A673 (cell line): ENCODE measurements at regions not wholly inside any gene's neighbourhood (a gene's known extent, or its start where the extent isn't known, plus 50 kb on each side); places are given as distances from the start of the nearest gene placed in this dataset.

ENCODE experiments used
- BruUV-seq: library from RNA; stranded (reverse); fragments of 400-500 nt; replicated peaks from 2 replicates; lab custom pipeline; 2021; lab: Mats Ljungman, UMichigan
- CTCF ChIA-PET: fragments of 300-600 bp; sonication (Branson Sonifier 250); formaldehyde crosslinking; loops from one replicate; lab custom pipeline; 2022; ENCODE audit warnings: antibody characterized with exemption; lab: Charles Lee
- POLR2A ChIA-PET: fragments of 300-600 bp; sonication (Branson Sonifier 250); formaldehyde crosslinking; loops from one replicate; lab custom pipeline; 2022; ENCODE audit warnings: antibody characterized with exemption; ENCODE audit not compliant: low non-redundant PET; lab: Charles Lee
- DNase-seq: peaks from one replicate; pipeline ENCODE4 v3.0.0-alpha.2; 2015; ENCODE audit warnings: low spot score
- H3K27ac ChIP-seq: fragments of 200-600 bp; sonication (generic); 2 replicates; pipeline ENCODE4 v1.5.1; 2016; ENCODE audit warnings: mixed run types, low read depth, mild to moderate bottlenecking, mixed read lengths, antibody characterized with exemption, low read length; ENCODE audit not compliant: poor library complexity, severe bottlenecking
- H3K27me3 ChIP-seq: fragments of 200-600 bp; sonication (generic); replicated peaks from 2 replicates; pipeline ENCODE4 v1.6.1; 2017; ENCODE audit warnings: mixed run types, low read depth, mild to moderate bottlenecking, mixed read lengths, antibody characterized with exemption, low read length; ENCODE audit not compliant: insufficient read depth, poor library complexity
- H3K36me3 ChIP-seq: fragments of 200-600 bp; sonication (generic); 2 replicates; pipeline ENCODE4 v1.6.1; 2016; ENCODE audit warnings: mixed run types, mild to moderate bottlenecking, mixed read lengths, antibody characterized with exemption, low read length; ENCODE audit not compliant: insufficient read depth, poor library complexity, severe bottlenecking
- H3K4me1 ChIP-seq: fragments of 200-600 bp; sonication (generic); 2 replicates; pipeline ENCODE4 v1.6.1; 2017; ENCODE audit warnings: mixed run types, mild to moderate bottlenecking, mixed read lengths, antibody characterized with exemption, low read length; ENCODE audit not compliant: insufficient read depth, poor library complexity, severe bottlenecking
- H3K4me3 ChIP-seq: fragments of 200-600 bp; sonication (generic); 2 replicates; pipeline ENCODE4 v1.5.1; 2016; ENCODE audit warnings: low read depth, mixed run types, mild to moderate bottlenecking, mixed read lengths, low read length; ENCODE audit not compliant: poor library complexity, severe bottlenecking
- H3K9me3 ChIP-seq: fragments of 200-600 bp; sonication (generic); 2 replicates; pipeline ENCODE4 v1.6.1; 2016; ENCODE audit warnings: mixed run types, low read depth, mild to moderate bottlenecking, mixed read lengths, antibody characterized with exemption, low read length; ENCODE audit not compliant: poor library complexity, severe bottlenecking
- CTCF ChIP-seq: fragments of 300-800, 200-600 bp; sonication (generic); conservative IDR thresholded peaks from 2 replicates; pipeline ENCODE4 v1.5.1; 2017; ENCODE audit warnings: low read depth, mild to moderate bottlenecking, antibody characterized with exemption, low read length, moderate library complexity, mixed read lengths
- EZH2 ChIP-seq: fragments of 200-600 bp; sonication (generic); IDR thresholded peaks from 2 replicates; pipeline ENCODE4 v1.6.1; 2017; ENCODE audit warnings: borderline replicate concordance, low read depth, mild to moderate bottlenecking, mixed read lengths, antibody characterized with exemption, low read length; ENCODE audit not compliant: poor library complexity, severe bottlenecking
- intact Hi-C: fragments of 100-400 bp; cut with micrococcal nuclease; formaldehyde crosslinking; loops from one replicate; pipeline ENCODE4 v1.10.0; 2022; ENCODE audit not compliant: unreplicated experiment

GRCh38 chr5:158079097-158079496 lies 220.2 kb upstream of the CLINT1 start:
- H3K27ac ChIP-seq: no peak overlapping the region
- no peak overlapping the region for H3K4me3 ChIP-seq
- H3K4me1 ChIP-seq: no peaks in the 10 kb centered on the region
- ChIA-PET POLR2A (no interaction called here), CTCF (no interaction called here)
- intact Hi-C loops: loop anchor here (5.0 kb wide), 1 partner anchor 1053 kb away; no protein-coding TSS in a partner anchor
- TF ChIP-seq EZH2 (no peak), CTCF (no peak)
- BruUV-seq: no TSS peak
- no peaks in the 10 kb centered on the region for H3K27me3 ChIP-seq
- no peak for DNase-seq
- H3K36me3 ChIP-seq: no peaks in the 10 kb centered on the region
- no peaks in the 10 kb centered on the region for H3K9me3 ChIP-seq

GRCh38 chr5:158074992-158075769 lies 216.2 kb upstream of the CLINT1 start:
- DNase-seq: peak; percentile 63
- H3K9me3 ChIP-seq: no peaks in the 10 kb centered on the region
- no peaks in the 10 kb centered on the region for H3K27me3 ChIP-seq
- no TSS peak for BruUV-seq
- POLR2A ChIA-PET: no interaction called here
- CTCF ChIA-PET: interaction anchor here (0.8 to 1.5 kb wide), 6 partner anchors 11 to 1082 kb away, joined by 3 to 12 read pairs (median 5); no protein-coding TSS in a partner anchor
- H3K27ac ChIP-seq: no peak overlapping the region
- TF ChIP-seq EZH2: no peak
- TF ChIP-seq CTCF: peak; percentile 79
- H3K4me1 ChIP-seq: no peaks in the 10 kb centered on the region
- intact Hi-C loops: loop anchor here (1.0 to 5.0 kb wide), 2 partner anchors 1032 to 1057 kb away; no protein-coding TSS in a partner anchor
- H3K4me3 ChIP-seq: no peak overlapping the region
- no peaks in the 10 kb centered on the region for H3K36me3 ChIP-seq

- no peaks in the 10 kb centered on the region for H3K36me3 ChIP-seq
- ChIA-PET POLR2A (no interaction called here), CTCF (interaction anchor here (1.1 to 1.5 kb wide), 5 partner anchors 12 to 1032 kb away, joined by 4 to 12 read pairs (median 5); no protein-coding TSS in a partner anchor)
- no peak for TF ChIP-seq EZH2
- TF ChIP-seq CTCF: no peak
- H3K9me3 ChIP-seq: no peaks in the 10 kb centered on the region
- H3K27me3 ChIP-seq: no peaks in the 10 kb centered on the region
- no peak for DNase-seq
- no peak overlapping the region for H3K27ac ChIP-seq
- BruUV-seq: no TSS peak
- no peak overlapping the region for H3K4me3 ChIP-seq
- intact Hi-C loops: no loop called here
- no peaks in the 10 kb centered on the region for H3K4me1 ChIP-seq
Measured at GRCh38 chr5:158074597-158074991, 215.6 kb upstream of the CLINT1 start.
